ENCODE measurements at regions not wholly inside any gene's neighbourhood (a gene's known extent, or its start where the extent isn't known, plus 50 kb on each side); places are given as distances from the start of the nearest gene placed in this dataset.

GRCh38 chr1:58244872-58245271 is 301.7 kb downstream of the OMA1 start:
- Histone ChIP-seq H4K20me1 (ENCODE audit: insufficient read depth, low read length) (no peaks in the 10 kb centered on the region), H3K4me3 (ENCODE audit: low read depth in 1 of 2, low read length in 2 of 2) (no peak overlapping the region), H3K4me2 (ENCODE audit: insufficient read depth, low read length) (no peak overlapping the region), H3K9ac (ENCODE audit: low read depth, low read length) (no peak overlapping the region), H3K27me3 (ENCODE audit: insufficient read depth, low read length, poor library complexity) (peaks cover 5% of the 10 kb centered on the region), H3K27ac (ENCODE audit: low read length) (no peak overlapping the region), H3K9me3 (ENCODE audit: insufficient read depth, low read length, severe bottlenecking) (no peaks in the 10 kb centered on the region), H3K79me2 (ENCODE audit: insufficient read depth, low read length) (no peaks in the 10 kb centered on the region), H3K36me3 (ENCODE audit: insufficient read depth, low read length) (no peaks in the 10 kb centered on the region), H2AFZ (ENCODE audit: low read depth, low read length) (no peak overlapping the region), H3K4me1 (ENCODE audit: insufficient read depth, low read length) (no peaks in the 10 kb centered on the region)
- no peak for ATAC-seq (ENCODE audit: insufficient read depth, low read depth)
- no peak for TF ChIP-seq EZH2 (IDR thresholded peaks at IDR 0.05; ENCODE audit: borderline replicate concordance, low read depth, low read length, severe bottlenecking)
- TF ChIP-seq, protein P1, sequence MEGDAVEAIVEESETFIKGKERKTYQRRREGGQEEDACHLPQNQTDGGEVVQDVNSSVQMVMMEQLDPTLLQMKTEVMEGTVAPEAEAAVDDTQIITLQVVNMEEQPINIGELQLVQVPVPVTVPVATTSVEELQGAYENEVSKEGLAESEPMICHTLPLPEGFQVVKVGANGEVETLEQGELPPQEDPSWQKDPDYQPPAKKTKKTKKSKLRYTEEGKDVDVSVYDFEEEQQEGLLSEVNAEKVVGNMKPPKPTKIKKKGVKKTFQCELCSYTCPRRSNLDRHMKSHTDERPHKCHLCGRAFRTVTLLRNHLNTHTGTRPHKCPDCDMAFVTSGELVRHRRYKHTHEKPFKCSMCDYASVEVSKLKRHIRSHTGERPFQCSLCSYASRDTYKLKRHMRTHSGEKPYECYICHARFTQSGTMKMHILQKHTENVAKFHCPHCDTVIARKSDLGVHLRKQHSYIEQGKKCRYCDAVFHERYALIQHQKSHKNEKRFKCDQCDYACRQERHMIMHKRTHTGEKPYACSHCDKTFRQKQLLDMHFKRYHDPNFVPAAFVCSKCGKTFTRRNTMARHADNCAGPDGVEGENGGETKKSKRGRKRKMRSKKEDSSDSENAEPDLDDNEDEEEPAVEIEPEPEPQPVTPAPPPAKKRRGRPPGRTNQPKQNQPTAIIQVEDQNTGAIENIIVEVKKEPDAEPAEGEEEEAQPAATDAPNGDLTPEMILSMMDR (IDR thresholded peaks at IDR 0.05; ENCODE audit: borderline replicate concordance, extremely low read depth, low read length, poor library complexity, severe bottlenecking), result no peak
- no peak for DNase-seq

DNA sequence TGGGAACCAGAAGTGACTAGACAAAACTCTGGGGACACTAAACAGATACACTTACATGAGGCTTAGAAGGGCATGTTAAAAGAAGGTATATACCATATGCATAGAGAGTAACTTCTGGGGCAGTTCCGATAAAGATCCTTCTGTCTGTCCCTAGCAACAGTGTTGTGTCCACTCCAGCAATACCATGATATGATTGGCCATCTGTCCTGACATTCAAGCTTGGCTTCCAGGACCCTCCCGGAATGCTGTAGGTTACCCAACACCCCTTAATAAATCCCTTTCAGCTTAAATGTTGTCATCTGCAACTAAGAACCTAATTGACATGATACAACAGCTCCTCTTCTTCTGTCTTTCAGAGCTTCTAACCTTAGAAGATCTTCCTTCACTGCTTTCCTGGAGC is 307.7 kb downstream of the OMA1 start:
- H3K27me3 ChIP-seq (ENCODE audit: insufficient read depth, low read length, poor library complexity), result peaks cover 2% of the 10 kb centered on the region
- H4K20me1 ChIP-seq (ENCODE audit: insufficient read depth, low read length), result no peaks in the 10 kb centered on the region
- H3K4me3 ChIP-seq (ENCODE audit: low read depth in 1 of 2, low read length in 2 of 2), result no peak overlapping the region
- TF ChIP-seq EZH2 (IDR thresholded peaks at IDR 0.05; ENCODE audit: borderline replicate concordance, low read depth, low read length, severe bottlenecking), result no peak
- TF ChIP-seq, protein P1 (IDR thresholded peaks at IDR 0.05; ENCODE audit: borderline replicate concordance, extremely low read depth, low read length, poor library complexity, severe bottlenecking), result no peak
- ATAC-seq (ENCODE audit: insufficient read depth, low read depth) (no peak), DNase-seq (no peak)
- no peaks in the 10 kb centered on the region for H3K9me3 ChIP-seq (ENCODE audit: insufficient read depth, low read length, severe bottlenecking)
- H3K4me2 ChIP-seq (ENCODE audit: insufficient read depth, low read length), result no peak overlapping the region
- no peak overlapping the region for H3K9ac ChIP-seq (ENCODE audit: low read depth, low read length)
- no peaks in the 10 kb centered on the region for H3K36me3 ChIP-seq (ENCODE audit: insufficient read depth, low read length)
- H3K27ac ChIP-seq (ENCODE audit: low read length), result no peak overlapping the region
- no peaks in the 10 kb centered on the region for H3K4me1 ChIP-seq (ENCODE audit: insufficient read depth, low read length)
- H3K79me2 ChIP-seq (ENCODE audit: insufficient read depth, low read length), result no peaks in the 10 kb centered on the region
- no peak overlapping the region for H2AFZ ChIP-seq (ENCODE audit: low read depth, low read length)

- H3K9ac ChIP-seq (ENCODE audit: low read depth, low read length), result no peak overlapping the region
- DNase-seq (no peak), ATAC-seq (ENCODE audit: insufficient read depth, low read depth) (no peak)
- no peak overlapping the region for H2AFZ ChIP-seq (ENCODE audit: low read depth, low read length)
- no peaks in the 10 kb centered on the region for H3K79me2 ChIP-seq (ENCODE audit: insufficient read depth, low read length)
- no peaks in the 10 kb centered on the region for H3K4me1 ChIP-seq (ENCODE audit: insufficient read depth, low read length)
- H3K4me3 ChIP-seq (ENCODE audit: low read depth in 1 of 2, low read length in 2 of 2), result no peak overlapping the region
- no peaks in the 10 kb centered on the region; the same call in 1 of the 2 replicates for H4K20me1 ChIP-seq (ENCODE audit: insufficient read depth, low read length)
- no peaks in the 10 kb centered on the region for H3K9me3 ChIP-seq (ENCODE audit: insufficient read depth, low read length, severe bottlenecking)
- no peaks in the 10 kb centered on the region for H3K36me3 ChIP-seq (ENCODE audit: insufficient read depth, low read length)
- H3K4me2 ChIP-seq (ENCODE audit: insufficient read depth, low read length), result no peak overlapping the region
- no peak for TF ChIP-seq EZH2 (IDR thresholded peaks at IDR 0.05; ENCODE audit: borderline replicate concordance, low read depth, low read length, severe bottlenecking)
- TF ChIP-seq, protein P1 (IDR thresholded peaks at IDR 0.05; ENCODE audit: borderline replicate concordance, extremely low read depth, low read length, poor library complexity, severe bottlenecking), result no peak
- H3K27ac ChIP-seq (ENCODE audit: low read length), result no peak overlapping the region
- H3K27me3 ChIP-seq (ENCODE audit: insufficient read depth, low read length, poor library complexity), result no peaks in the 10 kb centered on the region
These were observed 312.8 kb downstream of the OMA1 start for GRCh38 chr1:58233729-58234128.

DNA sequence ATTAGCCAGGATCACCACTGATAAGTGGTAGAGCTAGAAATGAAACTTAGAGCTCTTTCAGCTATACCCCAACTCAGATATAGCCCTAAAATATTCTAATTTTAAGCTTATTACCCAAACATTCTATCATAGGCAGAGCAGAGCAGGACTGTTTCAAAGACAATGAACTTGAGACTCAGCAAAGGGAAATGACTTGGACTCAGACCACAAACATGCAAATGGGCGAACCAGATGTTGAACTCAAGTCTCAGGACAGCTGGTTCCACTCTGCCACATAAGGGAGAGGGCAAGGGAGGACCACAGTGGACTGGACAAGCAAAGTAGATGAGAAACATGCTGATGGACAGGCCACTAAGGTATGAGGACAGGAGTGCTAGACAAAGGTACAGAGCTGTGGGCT is 315.3 kb downstream of the OMA1 start:
- Histone ChIP-seq H3K4me1 (ENCODE audit: insufficient read depth, low read length) (no peaks in the 10 kb centered on the region), H3K27ac (ENCODE audit: low read length) (no peak overlapping the region), H3K9ac (ENCODE audit: low read depth, low read length) (no peak overlapping the region), H3K36me3 (ENCODE audit: insufficient read depth, low read length) (no peaks in the 10 kb centered on the region), H3K27me3 (ENCODE audit: insufficient read depth, low read length, poor library complexity) (no peaks in the 10 kb centered on the region), H3K79me2 (ENCODE audit: insufficient read depth, low read length) (no peaks in the 10 kb centered on the region), H4K20me1 (ENCODE audit: insufficient read depth, low read length) (no peaks in the 10 kb centered on the region; the same call in 1 of the 2 replicates), H3K4me3 (ENCODE audit: low read depth in 1 of 2, low read length in 2 of 2) (no peak overlapping the region), H3K4me2 (ENCODE audit: insufficient read depth, low read length) (no peak overlapping the region), H3K9me3 (ENCODE audit: insufficient read depth, low read length, severe bottlenecking) (no peaks in the 10 kb centered on the region), H2AFZ (ENCODE audit: low read depth, low read length) (no peak overlapping the region)
- no peak for DNase-seq
- TF ChIP-seq, protein P1 (IDR thresholded peaks at IDR 0.05; ENCODE audit: borderline replicate concordance, extremely low read depth, low read length, poor library complexity, severe bottlenecking), result no peak
- no peak for TF ChIP-seq EZH2 (IDR thresholded peaks at IDR 0.05; ENCODE audit: borderline replicate concordance, low read depth, low read length, severe bottlenecking)
- ATAC-seq (ENCODE audit: insufficient read depth, low read depth), result no peak

Data from DND-41 (cell line).